NCI-H2227 (cell line): ENCODE measurements at regions not wholly inside any gene's neighbourhood (a gene's known extent, or its start where the extent isn't known, plus 50 kb on each side); places are given as distances from the start of the nearest gene placed in this dataset.

Source experiments
- DNase-seq: peaks from one replicate; lab custom pipeline; 2025; ENCODE audit not compliant: unreplicated experiment; lab: John Stamatoyannopoulos, UW

GRCh38 chr2:65799141-65799854 lies 366.9 kb upstream of the SPRED2 start:
- no peak for DNase-seq

- DNase-seq: no peak
Measured at GRCh38 chr2:65798641-65799040, 366.2 kb upstream of the SPRED2 start.

DNA sequence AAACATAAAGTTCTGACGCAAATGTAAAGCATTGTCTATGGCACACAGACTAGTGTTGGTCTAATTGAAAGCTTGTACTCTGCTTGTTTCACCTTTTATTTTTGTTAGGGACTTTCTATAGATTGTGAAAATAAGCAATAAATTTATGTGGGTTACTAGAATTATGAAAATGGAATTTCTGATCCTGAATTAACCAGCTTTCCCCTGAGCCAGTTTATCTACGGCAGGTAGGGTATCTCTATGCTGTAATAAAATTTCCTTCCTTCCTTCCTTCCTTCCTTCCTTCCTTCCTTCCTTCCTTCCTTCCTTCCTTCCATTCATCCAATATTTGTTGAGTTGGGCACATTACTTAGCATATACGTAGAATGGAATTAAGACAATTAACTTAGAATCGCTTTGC lies 362.6 kb upstream of the SPRED2 start:
- DNase-seq: no peak

DNA sequence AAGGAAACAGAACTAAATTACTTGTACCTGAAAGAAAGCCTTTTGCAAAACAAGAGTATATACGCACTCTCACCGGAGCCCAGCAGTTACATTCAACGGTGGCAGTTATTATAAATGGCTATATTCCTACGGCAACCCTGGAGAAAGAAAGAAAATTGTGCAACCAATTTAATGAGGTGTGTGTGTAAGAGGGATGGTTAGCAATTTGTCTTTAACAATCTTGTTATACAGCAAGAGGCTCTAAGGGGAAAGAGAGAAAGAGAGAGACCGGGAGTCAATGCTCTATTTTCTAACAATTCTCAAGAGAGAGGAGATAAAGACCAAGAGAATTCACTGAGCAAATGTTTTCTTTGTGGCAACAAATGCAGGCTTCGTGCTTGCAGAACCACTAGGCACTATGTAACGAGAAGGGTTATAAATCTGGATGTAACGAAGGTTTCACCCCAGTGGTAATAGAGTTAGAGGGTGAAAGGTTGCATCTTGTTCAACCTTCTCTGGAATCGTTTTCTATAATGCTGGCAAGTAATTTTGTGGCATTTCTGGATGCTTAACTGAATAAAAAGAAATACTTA lies 359.1 kb upstream of the SPRED2 start:
- DNase-seq: peak; percentile 65

GRCh38 chr2:65790676-65790935 lies 358.2 kb upstream of the SPRED2 start:
- DNase-seq: no peak

GRCh38 chr2:65789923-65790675 lies 357.7 kb upstream of the SPRED2 start:
- DNase-seq: no peak

GRCh38 chr2:65788556-65788955 lies 356.2 kb upstream of the SPRED2 start:
- DNase-seq: no peak

- DNase-seq: no peak
Measured at GRCh38 chr2:65786765-65787164, 354.4 kb upstream of the SPRED2 start.

DNA sequence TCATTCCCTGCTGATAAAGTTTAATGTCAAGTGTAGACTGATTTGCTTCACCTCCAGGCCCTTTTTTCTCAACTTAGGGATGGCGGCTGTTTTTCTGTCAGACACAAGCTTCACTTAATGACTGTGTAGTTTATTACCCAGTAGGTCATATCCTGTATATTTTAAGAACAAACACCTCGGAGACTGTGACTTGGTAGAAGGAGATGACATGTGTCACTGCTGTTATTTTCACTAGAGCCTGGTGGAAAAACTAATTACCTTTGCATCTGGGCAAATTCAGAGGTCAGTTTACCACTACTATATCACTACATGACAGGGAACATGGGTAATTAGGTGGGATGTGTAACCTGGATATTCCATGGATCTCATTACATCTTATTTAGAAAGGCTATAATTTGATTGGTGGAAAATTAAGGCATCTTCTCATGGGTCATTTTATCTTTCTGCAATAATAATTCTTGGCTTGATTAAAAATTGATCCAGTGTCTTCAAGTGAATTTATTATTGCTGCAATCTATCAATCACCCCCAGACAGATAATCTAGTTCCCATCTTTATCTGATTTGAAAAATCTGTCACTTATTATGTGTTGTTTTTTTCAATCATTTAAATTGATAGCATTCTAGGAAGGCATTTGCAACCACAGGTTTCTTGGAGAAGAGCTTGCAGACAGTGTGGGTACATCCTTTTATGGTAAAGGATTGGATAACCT lies 353.8 kb upstream of the SPRED2 start:
- no peak for DNase-seq

- DNase-seq: no peak
Measured at GRCh38 chr2:65782996-65783650, 350.7 kb upstream of the SPRED2 start.

DNA sequence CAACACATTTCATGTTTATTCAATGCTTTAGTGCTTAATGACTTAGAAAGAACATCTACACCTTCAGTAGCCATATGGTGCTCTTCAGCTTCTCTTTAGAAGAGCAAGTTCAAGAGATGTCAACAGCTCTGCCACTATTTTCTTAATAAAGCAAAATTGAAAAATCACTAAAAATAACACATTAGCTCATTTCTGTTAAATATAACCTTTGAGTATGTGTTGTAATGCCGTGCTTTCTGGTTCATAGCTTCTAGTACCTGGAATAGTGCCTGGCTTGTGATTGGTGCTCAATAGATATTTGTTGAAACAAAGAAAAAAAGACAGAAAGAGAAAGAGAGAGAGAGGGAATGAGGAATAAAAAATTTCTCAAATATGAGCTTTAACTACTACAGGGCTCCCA lies 349.8 kb upstream of the SPRED2 start:
- no peak for DNase-seq

- DNase-seq: no peak
Measured at GRCh38 chr2:65781756-65782155, 349.4 kb upstream of the SPRED2 start.

GRCh38 chr2:65779021-65779420 lies 346.6 kb upstream of the SPRED2 start:
- DNase-seq: no peak

DNA sequence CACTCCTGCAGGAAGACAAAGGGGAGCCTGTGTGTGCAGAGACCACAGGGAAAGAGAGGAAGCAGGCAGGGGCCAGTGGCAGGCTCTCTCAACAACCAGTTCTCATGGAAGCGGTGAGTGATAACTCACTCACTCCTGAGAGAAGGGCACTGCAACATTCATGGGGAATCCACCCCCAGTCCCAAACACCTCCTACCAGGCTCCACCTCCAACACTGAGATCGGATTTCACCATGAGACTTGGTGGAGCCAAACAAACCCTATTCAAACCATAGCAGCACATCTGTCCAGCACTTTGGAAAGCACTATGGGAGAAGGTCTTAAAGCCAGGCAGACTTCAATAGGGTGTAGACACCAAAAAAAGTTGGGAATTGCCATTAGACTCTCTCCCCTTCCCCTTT lies 345.7 kb upstream of the SPRED2 start:
- no peak for DNase-seq

GRCh38 chr2:65775839-65776238 lies 343.4 kb upstream of the SPRED2 start:
- no peak for DNase-seq

DNA sequence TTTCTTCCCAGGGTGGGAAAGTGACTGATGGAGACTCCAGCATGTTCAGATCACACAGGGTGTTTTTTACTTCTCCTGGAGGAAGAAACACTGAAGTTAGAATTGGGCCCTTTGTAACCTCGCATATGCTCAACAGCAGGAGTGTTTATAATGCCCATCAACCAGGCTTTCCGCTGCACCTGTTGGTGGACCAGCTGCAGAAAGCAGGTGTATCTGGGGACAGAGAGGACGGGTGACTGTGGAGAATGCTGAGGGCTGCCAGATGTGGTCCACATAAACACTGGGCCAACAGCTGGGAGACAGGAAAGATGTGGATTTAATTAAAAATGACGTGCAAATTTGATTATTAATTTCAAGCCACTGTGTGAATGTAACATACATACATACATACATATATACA lies 335.5 kb upstream of the SPRED2 start:
- DNase-seq: no peak

- no peak for DNase-seq
Measured at GRCh38 chr2:65766768-65767267, 334.4 kb upstream of the SPRED2 start.

GRCh38 chr2:65765376-65765775 lies 333.0 kb upstream of the SPRED2 start:
- no peak for DNase-seq

- DNase-seq: no peak
Measured at GRCh38 chr2:65762068-65762467, 329.7 kb upstream of the SPRED2 start.

DNA sequence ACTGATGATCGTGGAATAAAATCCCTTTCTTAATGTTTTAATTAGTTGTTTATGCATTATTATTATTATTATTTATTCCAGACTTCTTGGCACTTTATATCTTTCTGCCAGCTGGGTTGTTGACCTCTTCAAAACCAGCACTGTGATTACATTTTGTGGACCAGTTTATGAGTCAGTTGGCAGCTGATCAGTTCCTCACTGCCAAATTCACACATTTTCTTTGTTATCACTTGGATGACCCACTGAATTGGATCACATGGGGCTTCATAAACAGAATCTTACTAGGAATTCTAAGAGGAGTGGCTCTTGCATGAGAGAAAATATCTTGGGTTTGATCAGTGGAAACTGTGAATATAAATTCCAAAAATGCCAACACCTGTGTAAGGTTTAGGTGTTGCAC lies 321.8 kb upstream of the SPRED2 start:
- DNase-seq: no peak

- no peak for DNase-seq
Measured at GRCh38 chr2:65751408-65751807, 319.0 kb upstream of the SPRED2 start.
